Fibroblast of peridontal ligament (primary cell): ENCODE measurements at regions not wholly inside any gene's neighbourhood (a gene's known extent, or its start where the extent isn't known, plus 50 kb on each side); places are given as distances from the start of the nearest gene placed in this dataset.

ENCODE experiments used
- DNase-seq: peaks from one replicate; pipeline ENCODE4 v3.0.0-alpha.2; 2010; ENCODE audit errors: extremely low read depth

- DNase-seq = no peak
Measured at GRCh38 chr6:4560221-4561077, 215.8 kb upstream of the CDYL start.

DNA sequence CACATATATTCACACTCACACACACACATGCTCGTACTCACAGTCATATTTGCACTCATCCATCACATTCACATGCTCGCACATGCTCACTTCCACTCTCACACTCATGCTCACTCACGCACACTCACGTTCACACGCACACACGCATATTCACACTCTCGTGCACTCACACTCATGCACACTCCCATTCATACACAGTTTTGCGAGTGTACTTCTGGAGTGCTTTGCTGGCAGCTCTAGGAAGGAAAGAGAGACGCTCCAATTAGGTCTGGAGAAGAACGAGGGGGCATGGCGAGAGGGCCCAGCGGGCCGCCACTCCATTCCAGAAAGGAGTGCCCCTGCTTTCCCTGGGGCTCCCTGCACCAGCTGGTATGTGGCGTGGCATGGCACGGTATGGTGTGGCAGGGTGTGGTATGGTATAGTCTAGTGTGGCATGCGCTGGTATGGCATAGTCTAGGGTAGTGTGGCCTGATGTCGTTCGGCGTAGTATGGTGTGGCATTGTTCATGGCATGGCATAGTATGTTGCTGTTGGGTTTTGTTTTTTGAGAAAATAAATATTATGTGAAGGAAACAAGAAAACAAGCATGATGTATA lies 216.8 kb upstream of the CDYL start:
- DNase-seq = no peak

DNA sequence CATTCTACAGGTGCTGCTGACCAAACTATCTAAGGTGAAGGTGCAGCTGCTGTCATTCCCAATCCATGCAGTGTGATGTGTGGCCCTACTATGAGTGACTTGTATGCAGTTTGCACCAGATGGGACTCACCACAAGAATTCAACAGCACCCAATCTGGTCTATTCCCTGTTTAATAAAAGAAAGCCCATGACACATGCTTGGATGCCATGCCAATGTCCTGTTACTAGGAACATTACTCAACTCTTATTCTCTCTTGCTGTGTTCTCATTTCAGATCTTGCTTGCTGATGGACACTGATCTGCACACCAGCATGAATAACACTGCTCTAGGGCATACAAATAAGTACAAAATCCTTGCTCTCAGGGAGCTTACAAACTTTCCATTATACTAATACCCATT lies 221.6 kb upstream of the CDYL start:
- no peak for DNase-seq

GRCh38 chr6:4553387-4553786 lies 222.8 kb upstream of the CDYL start:
- no peak for DNase-seq

GRCh38 chr6:4550227-4550597 lies 226.0 kb upstream of the CDYL start:
- no peak for DNase-seq

DNA sequence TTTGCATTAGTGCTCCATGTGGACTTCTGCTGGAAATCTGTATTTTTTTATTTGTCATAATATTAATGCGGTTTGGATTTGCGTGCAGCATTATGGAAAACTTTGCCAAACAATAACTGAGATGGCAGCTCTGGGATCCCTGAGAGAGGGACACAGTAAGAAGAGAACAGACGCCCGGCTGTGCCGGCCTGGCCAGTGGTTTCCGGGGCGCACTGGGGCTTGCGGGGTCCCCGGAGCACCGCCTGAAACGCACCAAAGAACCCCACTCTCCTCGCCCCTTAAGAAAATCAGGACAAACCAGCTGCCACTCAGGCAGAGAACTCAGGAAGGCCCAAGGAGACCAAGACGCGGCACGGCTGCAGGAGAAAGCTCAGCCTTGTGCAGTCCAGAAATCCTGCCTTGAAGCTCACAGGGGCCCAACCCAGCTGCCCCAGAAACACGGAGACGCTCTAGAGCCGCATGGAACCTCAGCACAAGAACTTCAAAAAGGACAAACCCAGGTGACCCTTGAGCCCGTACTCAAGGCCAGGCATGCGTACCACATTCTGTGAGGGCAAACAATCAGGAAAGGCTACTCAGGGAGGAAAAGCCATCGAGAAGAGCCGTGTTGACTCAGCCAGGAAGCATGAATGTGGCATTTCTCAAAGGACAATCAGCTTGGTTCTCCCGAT lies 226.5 kb upstream of the CDYL start:
- no peak for DNase-seq

- no peak for DNase-seq
Measured at GRCh38 chr6:4545893-4546292, 230.3 kb upstream of the CDYL start.

GRCh38 chr6:4543596-4543995 lies 232.6 kb upstream of the CDYL start:
- DNase-seq = no peak

- no peak for DNase-seq
Measured at GRCh38 chr6:4533576-4533975, 242.6 kb upstream of the CDYL start.

GRCh38 chr6:4531406-4531805 lies 244.8 kb upstream of the CDYL start:
- DNase-seq = no peak

DNA sequence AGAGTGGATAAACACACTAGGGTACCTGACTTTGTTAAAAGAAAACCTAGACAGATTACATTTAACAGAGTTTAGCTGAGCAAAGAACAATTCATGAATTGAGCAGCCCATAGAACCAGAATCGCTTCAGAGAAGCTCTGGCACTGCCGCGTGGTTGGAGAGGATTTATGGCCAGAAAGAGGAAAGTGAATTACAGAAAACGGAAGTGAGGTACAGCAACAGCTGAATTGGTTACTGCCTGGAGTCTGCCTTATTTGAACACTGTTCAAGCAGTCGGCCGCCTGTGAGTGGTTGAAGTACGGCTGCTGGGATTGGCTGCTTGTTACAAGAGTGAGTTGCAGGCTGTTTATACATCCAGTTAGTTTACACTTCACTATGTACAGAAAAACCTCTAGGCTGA lies 253.8 kb upstream of the CDYL start:
- DNase-seq = no peak

DNA sequence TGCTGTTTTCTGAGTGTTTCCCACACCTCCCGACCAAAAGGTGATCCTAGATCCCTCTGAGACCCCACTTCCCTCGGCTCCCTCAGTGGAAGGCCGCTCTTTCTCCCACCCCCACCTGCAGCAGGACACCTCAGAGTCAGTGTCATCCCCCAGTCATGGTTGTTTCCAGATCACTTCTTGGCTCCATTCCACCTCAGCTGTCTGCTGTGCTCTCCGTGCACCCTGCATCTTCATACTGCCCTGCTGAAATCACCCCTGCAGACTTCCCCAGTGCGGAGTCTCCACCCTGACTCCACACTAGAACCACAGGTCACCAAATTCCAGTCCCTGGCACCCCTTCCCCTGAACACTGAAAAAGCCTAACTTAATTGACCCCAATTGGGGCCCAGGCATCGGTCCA lies 255.1 kb upstream of the CDYL start:
- no peak for DNase-seq

DNA sequence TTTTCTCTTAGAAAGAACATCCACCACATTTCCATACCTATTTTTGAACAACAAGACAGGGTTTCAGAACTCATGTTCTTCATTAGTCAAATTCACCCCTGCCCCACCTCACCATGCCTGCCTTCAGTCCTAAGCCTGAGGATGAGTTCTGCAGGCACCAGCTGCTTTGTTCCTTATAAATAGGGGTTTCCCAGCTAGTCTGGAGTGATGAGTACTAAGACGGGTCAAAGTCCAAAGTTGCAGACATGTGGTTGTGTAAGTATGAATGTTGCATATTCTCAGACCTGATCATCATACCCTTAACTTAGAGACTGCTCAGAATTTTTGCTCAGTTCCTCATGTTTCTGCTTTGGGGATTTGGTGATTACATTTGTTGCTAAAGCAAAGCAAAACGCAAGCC lies 257.7 kb upstream of the CDYL start:
- DNase-seq = no peak

DNA sequence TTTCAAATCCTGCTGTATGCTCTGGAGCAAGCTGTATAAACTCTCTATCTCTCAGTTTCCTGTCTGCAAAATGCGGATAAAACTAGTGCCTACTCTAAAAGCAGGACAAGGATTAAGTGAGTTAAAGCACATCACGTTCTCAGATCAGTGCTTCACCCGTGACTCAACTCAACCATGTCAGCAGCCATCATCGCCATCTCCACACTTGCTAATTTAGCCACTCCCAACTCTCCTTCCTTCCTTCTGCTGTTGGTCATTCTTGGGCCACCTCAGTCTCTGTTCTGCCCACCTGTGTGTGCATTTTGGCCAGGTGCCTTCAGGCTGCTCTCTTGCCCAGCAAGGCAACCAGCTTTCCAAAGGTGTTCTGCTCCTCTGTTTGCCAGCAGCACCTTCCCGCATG lies 260.0 kb upstream of the CDYL start:
- no peak for DNase-seq

GRCh38 chr6:4513561-4513960 lies 262.6 kb upstream of the CDYL start:
- DNase-seq = no peak

DNA sequence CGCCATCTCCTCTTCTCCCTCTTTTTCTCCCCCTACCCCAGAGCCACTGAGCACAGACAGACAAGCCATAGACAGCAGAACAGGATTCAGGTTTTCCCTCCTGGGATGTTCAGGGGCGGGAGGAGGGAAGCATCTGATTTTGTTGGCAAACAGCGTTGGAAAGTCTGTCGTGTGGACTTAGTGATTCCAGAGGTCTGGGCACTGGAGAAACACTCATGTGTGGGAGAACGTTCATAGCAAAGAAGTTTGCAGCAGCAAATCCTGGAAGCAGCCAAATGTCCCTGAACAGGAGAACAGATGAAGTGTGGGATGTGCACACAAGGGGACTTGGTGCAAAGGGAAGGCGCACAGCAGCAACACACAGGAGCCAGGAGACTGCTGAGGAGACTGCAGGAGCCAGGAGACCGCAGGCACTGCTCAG lies 264.1 kb upstream of the CDYL start:
- DNase-seq = no peak

DNA sequence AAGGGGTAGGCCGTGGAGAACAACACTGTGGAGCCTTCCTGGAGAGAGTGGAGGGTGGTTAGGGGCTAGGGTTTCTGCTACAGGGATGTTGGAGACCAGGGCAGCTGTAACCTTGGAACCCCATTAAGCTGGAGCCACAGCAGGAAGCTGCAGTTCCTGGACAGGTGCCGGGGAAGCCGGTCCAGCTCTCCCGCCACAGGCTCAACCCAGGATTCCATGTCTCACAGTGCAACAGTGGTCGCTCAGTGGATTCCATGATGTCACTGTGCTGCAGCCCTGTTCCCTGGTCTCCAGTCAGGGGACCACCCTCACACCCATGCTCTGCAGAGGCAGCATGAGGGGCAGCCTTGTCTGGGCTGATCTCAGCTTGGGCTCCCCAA lies 264.6 kb upstream of the CDYL start:
- no peak for DNase-seq

DNA sequence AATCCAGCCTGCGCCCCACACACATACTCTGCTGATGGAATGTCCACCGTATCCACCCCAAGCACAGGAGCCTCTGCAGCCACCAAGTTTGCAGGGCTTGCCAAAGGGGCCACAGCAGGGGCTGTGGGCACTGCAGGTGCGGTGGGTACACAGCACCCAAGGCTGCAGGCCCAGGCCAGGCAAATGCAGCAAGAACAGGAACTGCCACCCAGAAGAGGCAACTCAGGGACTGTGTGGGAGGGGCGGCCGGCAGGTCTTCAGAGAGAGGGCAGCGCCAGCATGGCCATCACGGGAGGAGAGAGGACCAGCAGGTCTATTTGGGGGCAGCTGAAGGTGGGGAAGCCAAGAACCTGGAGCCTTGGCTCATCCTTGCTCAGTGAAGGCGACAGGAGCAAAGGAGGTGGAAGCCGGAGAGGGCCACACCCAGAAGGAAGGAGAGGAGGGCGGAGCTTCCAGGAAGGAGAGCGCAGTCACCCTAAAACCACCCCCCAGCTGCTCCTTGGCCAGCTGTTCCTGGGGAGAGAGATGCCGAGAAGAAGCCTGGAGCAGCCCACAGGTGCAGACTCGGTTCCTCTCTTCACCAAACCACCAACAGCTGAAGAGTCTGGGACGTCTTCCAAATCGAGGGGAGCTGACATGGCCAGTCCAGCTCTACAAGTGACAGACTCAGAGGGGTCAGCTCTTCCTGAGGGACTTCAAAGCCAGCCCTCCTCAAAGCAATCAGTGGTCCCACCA lies 265.1 kb upstream of the CDYL start:
- DNase-seq = no peak

DNA sequence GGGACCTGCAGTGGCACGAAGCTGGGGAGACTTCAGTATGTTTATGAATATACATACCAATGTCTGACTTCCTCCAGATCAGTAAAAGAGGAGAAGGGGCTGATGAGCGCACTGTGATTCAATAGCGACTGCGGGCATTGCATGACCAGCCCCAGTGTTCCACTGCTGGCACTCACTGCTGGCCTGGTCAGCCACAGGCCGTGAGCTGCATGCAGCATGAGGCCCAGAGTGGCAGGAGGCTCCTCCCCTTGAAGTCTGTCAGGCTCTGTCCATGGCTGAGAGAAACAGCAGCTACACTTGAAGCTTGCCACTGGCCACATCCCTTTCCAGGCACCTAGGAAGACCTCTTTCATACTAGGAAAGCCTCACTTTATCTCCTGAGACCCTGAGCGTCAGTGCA lies 265.9 kb upstream of the CDYL start:
- no peak for DNase-seq

DNA sequence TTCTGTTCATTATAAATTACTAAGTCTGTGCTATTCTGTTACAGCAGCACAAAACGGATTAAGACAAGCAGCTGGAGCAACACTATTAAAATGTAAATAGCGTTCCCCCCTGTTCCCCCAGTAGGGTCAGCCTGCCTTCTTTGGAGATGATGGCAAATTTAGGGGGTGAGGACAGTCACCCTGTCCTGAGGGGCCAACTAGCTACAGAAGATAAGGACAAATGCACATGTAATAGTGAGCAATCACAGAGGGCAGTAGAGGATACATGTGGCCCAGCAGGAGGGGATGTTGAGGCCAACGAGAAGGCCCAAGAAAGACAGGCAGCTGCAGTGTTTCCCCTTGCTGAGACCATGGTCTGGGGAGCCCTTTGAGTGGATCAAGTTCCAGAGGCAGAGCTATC lies 266.7 kb upstream of the CDYL start:
- no peak for DNase-seq

GRCh38 chr6:4506792-4507191 lies 269.4 kb upstream of the CDYL start:
- DNase-seq = no peak

- no peak for DNase-seq
Measured at GRCh38 chr6:4506223-4506622, 270.0 kb upstream of the CDYL start.

GRCh38 chr6:4504700-4505099 lies 271.5 kb upstream of the CDYL start:
- DNase-seq = no peak
